ENCODE measurements at regions not wholly inside any gene's neighbourhood (a gene's known extent, or its start where the extent isn't known, plus 50 kb on each side); places are given as distances from the start of the nearest gene placed in this dataset.

DNA sequence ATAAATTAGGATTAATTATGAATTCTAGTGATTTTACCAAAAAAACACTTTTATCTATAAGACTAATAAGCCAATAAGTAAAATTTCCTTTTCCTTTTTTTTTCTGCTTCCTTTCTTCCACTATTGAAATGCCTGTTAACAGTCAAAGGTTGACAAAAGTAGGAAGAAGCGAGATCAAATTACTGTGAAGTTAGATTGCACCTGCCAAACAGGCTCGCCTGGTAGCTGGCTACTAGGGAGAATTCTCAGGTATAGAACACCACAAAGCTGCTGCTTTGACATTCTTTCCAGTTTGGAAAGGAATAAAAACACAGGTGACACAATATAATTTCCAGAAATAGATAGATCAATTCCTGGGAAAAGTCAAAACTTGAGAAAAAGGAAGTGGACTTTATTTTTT lies 749.0 kb downstream of the NSUN3 start (continued):
- TF ChIP-seq REST (IDR thresholded peaks at IDR 0.05; ENCODE audit: borderline replicate concordance): no peak
- TF ChIP-seq REST (CRISPR knock-in tag; IDR thresholded peaks at IDR 0.05; ENCODE audit: low read depth): no peak
- TF ChIP-seq NKRF (IDR thresholded peaks at IDR 0.05; ENCODE audit: borderline replicate concordance): no peak
- TF ChIP-seq HLTF (IDR thresholded peaks at IDR 0.05): no peak
- no peak for TF ChIP-seq GATA2 (CRISPR knock-in tag; IDR thresholded peaks at IDR 0.05)
- no peak for TF ChIP-seq GTF3C2 (IDR thresholded peaks at IDR 0.05; ENCODE audit: borderline replicate concordance, extremely low read depth, insufficient read length)
- TF ChIP-seq ZNF121 (CRISPR knock-in tag; conservative IDR thresholded peaks at IDR 0.05): no peak
- no peak for TF ChIP-seq EP300 (IDR thresholded peaks at IDR 0.05; ENCODE audit: low read length)
- TF ChIP-seq ZNF124 (CRISPR knock-in tag; IDR thresholded peaks at IDR 0.05): no peak
- no peak for TF ChIP-seq RAD21 (CRISPR knock-in tag; conservative IDR thresholded peaks at IDR 0.05 in 1 of 2, IDR thresholded peaks at IDR 0.05 in 1 of 2)
- TF ChIP-seq, protein P1, sequence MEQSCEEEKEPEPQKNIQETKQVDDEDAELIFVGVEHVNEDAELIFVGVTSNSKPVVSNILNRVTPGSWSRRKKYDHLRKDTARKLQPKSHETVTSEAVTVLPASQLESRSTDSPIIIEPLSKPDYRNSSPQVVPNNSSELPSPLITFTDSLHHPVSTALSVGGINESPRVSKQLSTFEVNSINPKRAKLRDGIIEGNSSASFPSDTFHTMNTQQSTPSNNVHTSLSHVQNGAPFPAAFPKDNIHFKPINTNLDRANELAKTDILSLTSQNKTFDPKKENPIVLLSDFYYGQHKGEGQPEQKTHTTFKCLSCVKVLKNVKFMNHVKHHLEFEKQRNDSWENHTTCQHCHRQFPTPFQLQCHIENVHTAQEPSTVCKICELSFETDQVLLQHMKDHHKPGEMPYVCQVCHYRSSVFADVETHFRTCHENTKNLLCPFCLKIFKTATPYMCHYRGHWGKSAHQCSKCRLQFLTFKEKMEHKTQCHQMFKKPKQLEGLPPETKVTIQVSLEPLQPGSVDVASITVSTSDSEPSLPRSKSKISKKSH (CRISPR knock-in tag; IDR thresholded peaks at IDR 0.05): no peak

All from K562 (cell line).